ENCODE measurements at regions not wholly inside any gene's neighbourhood (a gene's known extent, or its start where the extent isn't known, plus 50 kb on each side); places are given as distances from the start of the nearest gene placed in this dataset.

DNA sequence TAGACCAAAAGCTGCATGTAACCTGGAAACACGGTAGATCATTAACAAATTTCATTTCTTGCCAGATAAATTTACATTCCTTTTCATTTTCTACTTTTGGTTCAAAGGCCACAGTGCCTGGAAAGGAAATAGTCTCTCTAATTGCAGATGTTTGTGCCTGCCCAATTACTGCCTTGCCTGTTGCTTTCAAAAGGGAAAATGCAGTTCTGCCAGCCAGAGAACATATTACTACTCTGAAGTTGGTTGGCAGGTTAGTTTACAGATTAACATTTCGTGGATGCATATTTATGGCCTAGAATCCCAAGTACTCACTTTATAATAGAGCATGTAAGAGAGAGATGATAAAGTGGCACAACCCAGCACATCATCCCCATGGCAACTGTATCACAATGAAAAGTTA, 124.3 kb upstream of the LRRC3B start:
- H4K20me1 ChIP-seq (replicated peaks in 1 of 2; ENCODE audit: control insufficient read depth in 1 of 2, insufficient read depth in 2 of 2, low read length in 2 of 2) = no peaks in the 10 kb centered on the region
- DNase-seq (ENCODE audit: low read depth in 1 of 2, low spot score in 2 of 2) (no peak), FAIRE-seq (no peak)
- 77% methylated on average over 2 of the region's 2 CpGs; no CpG with 5 or more reads in 1 of the 2 experiments for WGBS, 2 experiments (ENCODE audit: extremely low coverage in 1 of 2, insufficient coverage in 1 of 2, insufficient read length in 1 of 2, insufficient replicate concordance in 2 of 2, low coverage in 1 of 2, low lambda C conversion rate in 2 of 2, missing lambda C conversion rate in 1 of 2)
- H3K9me3 ChIP-seq (ENCODE audit: insufficient read depth in 2 of 2, low read depth in 1 of 2, low read length in 1 of 2) = no peaks in the 10 kb centered on the region
- H2BK120ac ChIP-seq (replicated peaks; ENCODE audit: low read depth, low read length) = no peak overlapping the region
- no peak overlapping the region for H3K56ac ChIP-seq (replicated peaks; ENCODE audit: insufficient read length, low read depth, low read length)
- H3K79me2 ChIP-seq (ENCODE audit: control insufficient read depth in 1 of 2, insufficient read depth in 2 of 2, low read length in 2 of 2) = no peaks in the 10 kb centered on the region
- H3K4me1 ChIP-seq (replicated peaks in 1 of 4; ENCODE audit: control insufficient read depth in 3 of 4, insufficient read depth in 4 of 4, low read length in 3 of 4) = no peaks in the 10 kb centered on the region
- H4K8ac ChIP-seq (ENCODE audit: extremely low read depth, insufficient read depth, low read length) = no peak overlapping the region
- ChIA-PET POLR2A (ENCODE audit: partially characterized antibody) (no interaction called here), CTCF (ENCODE audit: partially characterized antibody) (no interaction called here)
- TF ChIP-seq MAX (IDR thresholded peaks at IDR 0.05) (no peak), KDM5A (IDR thresholded peaks at IDR 0.05; ENCODE audit: low read length) (no peak), SP4 (IDR thresholded peaks at IDR 0.05; ENCODE audit: low read length) (no peak), GABPA (IDR thresholded peaks at IDR 0.05; ENCODE audit: borderline replicate concordance, insufficient read depth, low read length) (no peak)
- no peaks in the 10 kb centered on the region for H3K23me2 ChIP-seq (ENCODE audit: low read depth, low read length)
- H4K91ac ChIP-seq (replicated peaks; ENCODE audit: insufficient read length, low read length) = no peak overlapping the region
- H2BK15ac ChIP-seq (ENCODE audit: low read length) = no peak overlapping the region
- no peaks in the 10 kb centered on the region for H3K36me3 ChIP-seq (ENCODE audit: control insufficient read depth in 2 of 4, insufficient read depth in 4 of 4, low read length in 3 of 4)
- no peak overlapping the region for H3K18ac ChIP-seq (ENCODE audit: extremely low read depth, low read length)
- no peak overlapping the region for H2AK5ac ChIP-seq (ENCODE audit: low read depth, low read length)
- no peak overlapping the region for H2BK12ac ChIP-seq (ENCODE audit: low read depth, low read length)
- H2BK20ac ChIP-seq (ENCODE audit: low read length) = no peak overlapping the region
- no peaks in the 10 kb centered on the region for H3K27me3 ChIP-seq (replicated peaks in 1 of 4; ENCODE audit: control insufficient read depth in 3 of 4, extremely low read depth in 1 of 4, insufficient read depth in 3 of 4, low read length in 3 of 4)
- no peak overlapping the region for H3K4ac ChIP-seq (replicated peaks; ENCODE audit: insufficient read length, low read depth, low read length)
- no peaks in the 10 kb centered on the region for H3K79me1 ChIP-seq (ENCODE audit: low read depth, low read length)
- H3K4me3 ChIP-seq (ENCODE audit: extremely low read depth in 1 of 4, insufficient read depth in 2 of 4, low read depth in 3 of 4, low read length in 4 of 4) = no peak overlapping the region
- H3K23ac ChIP-seq (ENCODE audit: insufficient read length) = no peak overlapping the region
- no peak overlapping the region for H3K4me2 ChIP-seq (ENCODE audit: insufficient read depth in 1 of 2, low read depth in 2 of 2, low read length in 2 of 2)
- H2AFZ ChIP-seq (ENCODE audit: low read length) = no peak overlapping the region
- H3K27ac ChIP-seq (ENCODE audit: low read depth, low read length) = no peak overlapping the region
- H2BK5ac ChIP-seq (ENCODE audit: low read depth, low read length) = no peak overlapping the region
- no peak overlapping the region for H3K14ac ChIP-seq (ENCODE audit: insufficient read length)
- no peak overlapping the region for H4K5ac ChIP-seq (ENCODE audit: insufficient read length, low read depth, low read length)
- no peak overlapping the region for H3K9ac ChIP-seq (replicated peaks in 1 of 4; ENCODE audit: extremely low read depth in 1 of 4, low read depth in 3 of 4, low read length in 3 of 4)
